Thoracic aorta (tissue), 2 donors: ENCODE measurements at regions not wholly inside any gene's neighbourhood (a gene's known extent, or its start where the extent isn't known, plus 50 kb on each side); places are given as distances from the start of the nearest gene placed in this dataset.

Experiments used
- ATAC-seq: fragments of 150-250 bp; one replicate; pipeline ENCODE4 v1.8.0; 2017; ENCODE audit warnings: low read depth; ENCODE audit not compliant: insufficient number of reproducible peaks, low FRiP score
- DNase-seq: peaks from one replicate; pipeline ENCODE4 v3.0.0-alpha.2; 2020; ENCODE audit warnings: low spot score
- H3K27ac ChIP-seq, 2 donors: fragments of 200-600 bp; sonication (generic); 1 replicate in 1 of 2; 2 replicates in 1 of 2; pipeline ENCODE4 v1.5.1; 2016; ENCODE audit warnings: mild to moderate bottlenecking in 2 of 2, moderate library complexity in 2 of 2
- H3K27me3 ChIP-seq: fragments of 200-600 bp; sonication (generic); replicated peaks from 2 replicates; pipeline ENCODE4 v1.6.0; 2016; ENCODE audit warnings: mild to moderate bottlenecking; ENCODE audit not compliant: insufficient read depth
- H3K36me3 ChIP-seq: fragments of 200-600 bp; sonication (generic); one replicate; pipeline ENCODE4 v1.5.1; 2016
- H3K4me1 ChIP-seq, 2 donors: fragments of 200-600 bp; sonication (generic); 1 replicate in 1 of 2; 2 replicates in 1 of 2; pipeline versions ENCODE4 v1.5.1 to v1.6.0; 2016; ENCODE audit warnings: low read depth in 2 of 2, mild to moderate bottlenecking in 1 of 2; ENCODE audit not compliant: control insufficient read depth in 1 of 2
- H3K4me3 ChIP-seq: fragments of 200-600 bp; sonication (generic); 2 replicates; pipeline ENCODE4 v1.5.1; 2016; ENCODE audit warnings: mild to moderate bottlenecking
- H3K9me3 ChIP-seq: fragments of 200-600 bp; sonication (generic); 2 replicates; pipeline ENCODE4 v1.5.1; 2016
- TF ChIP-seq, protein P1 (sequence below): fragments of 200-600 bp; sonication (generic); IDR thresholded peaks from one replicate; pipeline ENCODE4 v1.5.1; 2019; ENCODE audit warnings: antibody characterized with exemption

DNA sequence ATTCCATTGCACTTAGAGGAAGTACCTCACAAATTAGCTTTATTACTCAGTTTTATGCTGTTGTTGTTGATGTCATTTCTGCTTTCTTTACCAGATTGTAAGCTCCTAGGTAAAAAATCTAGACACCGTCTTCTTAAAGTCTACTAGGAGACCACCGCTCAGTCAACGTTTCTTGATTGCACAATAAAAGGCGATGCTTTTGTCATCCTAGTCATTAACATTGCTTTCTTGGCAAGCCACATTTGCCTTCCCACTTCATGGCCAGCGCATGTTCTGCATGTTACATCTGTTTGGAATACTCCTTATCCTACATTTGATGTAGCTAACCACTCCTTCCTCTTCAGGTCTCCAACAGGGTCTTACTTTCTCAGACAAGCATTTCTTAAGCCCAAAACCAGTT is 464.0 kb upstream of the TUSC1 start:
- Histone ChIP-seq H3K27ac (no peak overlapping the region), H3K9me3 (no peaks in the 10 kb centered on the region), H3K4me1 (no peaks in the 10 kb centered on the region), H3K27me3 (no peaks in the 10 kb centered on the region), H3K4me3 (no peak overlapping the region), H3K36me3 (no peaks in the 10 kb centered on the region)
- TF ChIP-seq, protein P1, sequence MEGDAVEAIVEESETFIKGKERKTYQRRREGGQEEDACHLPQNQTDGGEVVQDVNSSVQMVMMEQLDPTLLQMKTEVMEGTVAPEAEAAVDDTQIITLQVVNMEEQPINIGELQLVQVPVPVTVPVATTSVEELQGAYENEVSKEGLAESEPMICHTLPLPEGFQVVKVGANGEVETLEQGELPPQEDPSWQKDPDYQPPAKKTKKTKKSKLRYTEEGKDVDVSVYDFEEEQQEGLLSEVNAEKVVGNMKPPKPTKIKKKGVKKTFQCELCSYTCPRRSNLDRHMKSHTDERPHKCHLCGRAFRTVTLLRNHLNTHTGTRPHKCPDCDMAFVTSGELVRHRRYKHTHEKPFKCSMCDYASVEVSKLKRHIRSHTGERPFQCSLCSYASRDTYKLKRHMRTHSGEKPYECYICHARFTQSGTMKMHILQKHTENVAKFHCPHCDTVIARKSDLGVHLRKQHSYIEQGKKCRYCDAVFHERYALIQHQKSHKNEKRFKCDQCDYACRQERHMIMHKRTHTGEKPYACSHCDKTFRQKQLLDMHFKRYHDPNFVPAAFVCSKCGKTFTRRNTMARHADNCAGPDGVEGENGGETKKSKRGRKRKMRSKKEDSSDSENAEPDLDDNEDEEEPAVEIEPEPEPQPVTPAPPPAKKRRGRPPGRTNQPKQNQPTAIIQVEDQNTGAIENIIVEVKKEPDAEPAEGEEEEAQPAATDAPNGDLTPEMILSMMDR: no peak
- no peak for DNase-seq
- no peak for ATAC-seq

DNA sequence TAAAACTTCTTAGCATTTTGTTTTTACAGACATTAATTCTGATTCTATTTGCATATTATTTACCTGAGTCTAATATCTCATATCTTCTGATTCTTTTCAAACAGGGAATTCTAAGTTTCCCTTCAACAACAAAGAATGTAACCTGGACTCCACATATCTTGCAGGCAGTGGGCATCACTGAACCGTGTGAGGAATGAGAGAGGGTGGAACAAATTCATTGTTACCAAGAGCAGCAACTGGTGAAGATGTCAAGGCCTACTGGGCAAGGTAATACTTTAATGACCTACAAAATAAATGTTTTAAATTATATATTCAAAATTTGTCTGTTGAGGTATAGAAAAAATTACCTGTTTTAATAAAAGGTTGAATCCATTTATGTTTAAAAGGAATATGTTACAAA is 455.3 kb upstream of the TUSC1 start:
- no peaks in the 10 kb centered on the region for H3K36me3 ChIP-seq
- TF ChIP-seq, protein P1: no peak
- no peaks in the 10 kb centered on the region for H3K27me3 ChIP-seq
- no peaks in the 10 kb centered on the region for H3K9me3 ChIP-seq
- DNase-seq (no peak), ATAC-seq (no peak)
- H3K27ac ChIP-seq: no peak overlapping the region
- H3K4me1 ChIP-seq: no peaks in the 10 kb centered on the region
- H3K4me3 ChIP-seq: no peak overlapping the region

DNA sequence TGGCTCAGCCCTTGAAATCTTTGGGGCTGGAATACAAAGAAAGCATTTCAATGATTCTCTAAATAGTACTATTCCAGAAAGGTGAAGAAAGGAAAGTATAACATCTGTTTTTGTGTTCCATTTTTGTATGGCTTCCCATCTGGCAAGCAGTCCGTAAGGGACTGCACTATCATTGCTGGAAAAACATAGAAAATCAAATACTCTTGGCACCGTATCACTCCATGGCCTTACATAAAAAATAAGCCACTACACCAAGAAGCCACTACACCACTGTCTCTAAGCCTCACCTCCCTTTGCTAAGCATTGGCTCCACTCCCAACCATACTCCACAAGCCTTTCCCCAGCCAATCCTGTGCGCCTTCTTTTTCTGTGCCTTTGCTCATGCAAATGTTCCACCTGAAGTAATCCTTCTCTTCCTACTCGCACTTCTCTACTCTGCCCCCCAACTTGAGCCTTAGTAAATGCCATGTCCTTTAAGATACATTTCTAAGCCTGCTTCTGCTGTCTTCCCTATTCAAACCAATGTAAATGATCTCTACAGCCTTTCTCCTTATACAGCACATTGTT is 454.6 kb upstream of the TUSC1 start:
- no peak for DNase-seq
- no peaks in the 10 kb centered on the region for H3K27me3 ChIP-seq
- no peak for ATAC-seq
- no peaks in the 10 kb centered on the region for H3K9me3 ChIP-seq
- H3K4me1 ChIP-seq: no peaks in the 10 kb centered on the region
- no peaks in the 10 kb centered on the region for H3K36me3 ChIP-seq
- H3K27ac ChIP-seq: no peak overlapping the region
- no peak overlapping the region for H3K4me3 ChIP-seq
- TF ChIP-seq, protein P1: no peak

DNA sequence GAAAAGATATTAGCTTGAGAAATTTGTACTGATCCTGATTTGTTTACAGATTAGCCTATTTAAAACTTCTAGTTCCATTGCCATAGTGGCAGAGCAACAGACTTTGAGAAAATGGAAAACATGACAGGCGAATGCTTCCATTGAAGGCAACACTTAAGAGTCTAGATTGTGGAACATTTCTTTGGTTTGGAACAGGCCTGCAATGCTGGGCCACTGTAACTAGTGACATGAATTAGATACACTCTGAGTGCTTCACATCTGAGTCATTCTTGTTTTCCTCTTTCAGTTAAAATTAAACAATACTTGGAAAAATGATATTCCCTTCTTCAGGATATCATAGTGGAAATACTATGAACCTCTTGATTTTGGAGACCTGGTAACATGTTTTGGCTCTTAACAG is 453.6 kb upstream of the TUSC1 start:
- Histone ChIP-seq H3K36me3 (no peaks in the 10 kb centered on the region), H3K27ac (no peak overlapping the region), H3K27me3 (no peaks in the 10 kb centered on the region), H3K9me3 (no peaks in the 10 kb centered on the region), H3K4me3 (no peak overlapping the region), H3K4me1 (no peaks in the 10 kb centered on the region)
- ATAC-seq (no peak), DNase-seq (no peak)
- TF ChIP-seq, protein P1: no peak

DNA sequence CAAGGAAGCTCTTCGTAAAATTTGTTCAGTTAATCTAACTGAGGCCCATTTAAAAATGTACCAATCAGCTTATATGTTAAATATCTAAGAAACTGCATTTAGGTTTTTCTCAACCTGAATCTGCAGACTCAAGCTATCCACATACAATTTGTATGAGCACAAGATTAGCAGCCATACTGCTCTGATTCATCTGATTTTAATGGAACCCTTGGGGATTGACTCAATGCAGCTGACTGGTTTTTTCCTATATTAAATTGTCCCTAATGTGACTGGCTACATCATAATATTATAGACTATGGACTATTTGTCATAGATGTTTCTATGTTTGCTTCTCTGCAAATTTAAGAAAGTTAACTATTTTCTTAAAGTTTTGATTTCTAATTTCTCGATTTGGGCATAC is 451.0 kb upstream of the TUSC1 start:
- TF ChIP-seq, protein P1: no peak
- no peak overlapping the region for H3K27ac ChIP-seq
- no peaks in the 10 kb centered on the region for H3K4me1 ChIP-seq
- H3K27me3 ChIP-seq: no peaks in the 10 kb centered on the region
- H3K9me3 ChIP-seq: no peaks in the 10 kb centered on the region
- ATAC-seq: no peak
- no peak overlapping the region for H3K4me3 ChIP-seq
- no peak for DNase-seq
- H3K36me3 ChIP-seq: no peaks in the 10 kb centered on the region
